ENCODE measurements at regions not wholly inside any gene's neighbourhood (a gene's known extent, or its start where the extent isn't known, plus 50 kb on each side); places are given as distances from the start of the nearest gene placed in this dataset.

- no peak for DNase-seq
Observed at GRCh38 chr14:104521816-104522745, 57.5 kb upstream of the C14orf180 start.

- no peak for DNase-seq
Observed at GRCh38 chr14:104522926-104523545, 56.5 kb upstream of the C14orf180 start.

- no peak for DNase-seq
Observed at GRCh38 chr14:104523546-104523935, 56.0 kb upstream of the C14orf180 start.

GRCh38 chr14:104524726-104525125 is 54.8 kb upstream of the C14orf180 start:
- no peak for DNase-seq

- no peak for DNase-seq
Observed at GRCh38 chr14:104526723-104527645, 52.6 kb upstream of the C14orf180 start.

- no peak for DNase-seq
Observed at GRCh38 chr14:104527857-104528459, 51.6 kb upstream of the C14orf180 start.

- DNase-seq = no peak
Observed at GRCh38 chr14:104528496-104528895, 51.1 kb upstream of the C14orf180 start.

Measured in Kasumi-1 (cell line).